ENCODE measurements at regions not wholly inside any gene's neighbourhood (a gene's known extent, or its start where the extent isn't known, plus 50 kb on each side); places are given as distances from the start of the nearest gene placed in this dataset.

DNA sequence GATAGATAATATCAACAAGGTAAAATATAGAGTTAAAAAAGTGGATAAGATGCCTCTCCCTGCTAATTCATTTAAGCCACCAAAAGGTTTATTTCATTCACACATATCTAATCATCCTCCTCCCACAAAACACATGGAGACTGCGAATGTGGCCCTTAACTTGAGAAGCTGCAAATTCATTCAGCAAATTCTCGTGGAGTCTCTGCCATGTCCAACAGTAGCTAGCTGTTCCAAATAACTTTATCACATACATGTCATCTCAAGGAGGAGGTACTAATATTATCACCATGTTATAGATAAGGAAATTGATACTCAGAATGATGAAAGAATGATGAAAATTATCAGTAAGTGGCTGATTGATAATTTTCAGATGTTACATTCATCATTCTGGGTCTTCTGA lies 950.2 kb downstream of the CDH11 start:
- in situ Hi-C loops (cut with MboI) = no loop called here
- FAIRE-seq (no peak), ATAC-seq (no peak), DNase-seq (ENCODE audit: low read depth, low spot score) (no peak)
- H3K36me3 ChIP-seq (ENCODE audit: control insufficient read depth in 2 of 2, insufficient read depth in 2 of 2, low read length in 1 of 2) = no peaks in the 10 kb centered on the region
- no peaks in the 10 kb centered on the region for H3K27me3 ChIP-seq (replicated peaks in 1 of 2; ENCODE audit: control insufficient read depth in 2 of 2, insufficient read depth in 2 of 2, low read length in 1 of 2)
- RAD21 ChIA-PET (ENCODE audit: unreplicated experiment) = no interaction called here
- CTCF ChIA-PET = no interaction called here
- no peak overlapping the region for H3K4me2 ChIP-seq (ENCODE audit: control insufficient read depth, insufficient read depth)
- H3K9ac ChIP-seq (ENCODE audit: control insufficient read depth, insufficient read depth, low read length) = no peak overlapping the region
- no peak overlapping the region for H2AFZ ChIP-seq (ENCODE audit: control insufficient read depth, low read depth, low read length)
- SMC1A ChIA-PET (ENCODE audit: uncharacterized antibody, unreplicated experiment) = no interaction called here
- H4K20me1 ChIP-seq (ENCODE audit: control insufficient read depth, insufficient read depth) = no peaks in the 10 kb centered on the region
- no peaks in the 10 kb centered on the region for H3K4me1 ChIP-seq (ENCODE audit: control insufficient read depth, insufficient read depth, low read length)
- WGBS (ENCODE audit: insufficient coverage, insufficient replicate concordance, low lambda C conversion rate, missing lambda C conversion rate) = 19% methylated on average over 2 of the region's 2 CpGs
- H3K27ac ChIP-seq (ENCODE audit: control insufficient read depth, insufficient read depth) = no peak overlapping the region
- no peaks in the 10 kb centered on the region for H3K79me2 ChIP-seq (ENCODE audit: control insufficient read depth, insufficient read depth, low read length)
- POLR2A ChIA-PET = no interaction called here
- no peaks in the 10 kb centered on the region for H3K9me3 ChIP-seq (replicated peaks; ENCODE audit: control insufficient read depth, insufficient read depth, low read length)
- no peak overlapping the region for H3K4me3 ChIP-seq
- intact Hi-C loops (cut with micrococcal nuclease; ENCODE audit: unreplicated experiment) = no loop called here
- no TSS peak for BruUV-seq (replicated peaks)
- no peak for TF ChIP-seq MYB (IDR thresholded peaks at IDR 0.05; ENCODE audit: borderline replicate concordance, low read depth, low read length)
- TF ChIP-seq SIX5 (IDR thresholded peaks at IDR 0.05; ENCODE audit: low read depth, low read length, severe bottlenecking) = no peak
- no peak for TF ChIP-seq YBX1 (IDR thresholded peaks at IDR 0.05)
- TF ChIP-seq ETV6 (conservative IDR thresholded peaks at IDR 0.05 in 1 of 2, IDR thresholded peaks at IDR 0.05 in 1 of 2; ENCODE audit: borderline replicate concordance in 1 of 2, low read depth in 1 of 2) = no peak
- no peak for TF ChIP-seq CEBPB (IDR thresholded peaks at IDR 0.05; ENCODE audit: borderline replicate concordance in 1 of 2, low read depth in 2 of 2, low read length in 2 of 2)
- no peak for TF ChIP-seq POLR2A (IDR thresholded peaks at IDR 0.05; ENCODE audit: low read depth, low read length)
- TF ChIP-seq ESRRA (IDR thresholded peaks at IDR 0.05; ENCODE audit: low read length) = no peak
- no peak for TF ChIP-seq NR2C2 (IDR thresholded peaks at IDR 0.05; ENCODE audit: borderline replicate concordance, control insufficient read depth, insufficient read length, low read depth)
- no peak for TF ChIP-seq BACH1 (IDR thresholded peaks at IDR 0.05; ENCODE audit: borderline replicate concordance)
- no peak for TF ChIP-seq CBX5 (IDR thresholded peaks at IDR 0.05; ENCODE audit: low read depth)
- no peak for TF ChIP-seq JUNB (IDR thresholded peaks at IDR 0.05)
- no peak for TF ChIP-seq ZNF687 (IDR thresholded peaks at IDR 0.05)
- TF ChIP-seq, protein P1, sequence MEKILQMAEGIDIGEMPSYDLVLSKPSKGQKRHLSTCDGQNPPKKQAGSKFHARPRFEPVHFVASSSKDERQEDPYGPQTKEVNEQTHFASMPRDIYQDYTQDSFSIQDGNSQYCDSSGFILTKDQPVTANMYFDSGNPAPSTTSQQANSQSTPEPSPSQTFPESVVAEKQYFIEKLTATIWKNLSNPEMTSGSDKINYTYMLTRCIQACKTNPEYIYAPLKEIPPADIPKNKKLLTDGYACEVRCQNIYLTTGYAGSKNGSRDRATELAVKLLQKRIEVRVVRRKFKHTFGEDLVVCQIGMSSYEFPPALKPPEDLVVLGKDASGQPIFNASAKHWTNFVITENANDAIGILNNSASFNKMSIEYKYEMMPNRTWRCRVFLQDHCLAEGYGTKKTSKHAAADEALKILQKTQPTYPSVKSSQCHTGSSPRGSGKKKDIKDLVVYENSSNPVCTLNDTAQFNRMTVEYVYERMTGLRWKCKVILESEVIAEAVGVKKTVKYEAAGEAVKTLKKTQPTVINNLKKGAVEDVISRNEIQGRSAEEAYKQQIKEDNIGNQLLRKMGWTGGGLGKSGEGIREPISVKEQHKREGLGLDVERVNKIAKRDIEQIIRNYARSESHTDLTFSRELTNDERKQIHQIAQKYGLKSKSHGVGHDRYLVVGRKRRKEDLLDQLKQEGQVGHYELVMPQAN (conservative IDR thresholded peaks at IDR 0.05) = no peak
- TF ChIP-seq NFYB (IDR thresholded peaks at IDR 0.05; ENCODE audit: insufficient read depth, low read depth, low read length) = no peak
- TF ChIP-seq NFYA (IDR thresholded peaks at IDR 0.05; ENCODE audit: borderline replicate concordance, low read depth, low read length) = no peak
- TF ChIP-seq HDGF (IDR thresholded peaks at IDR 0.05) = no peak
- no peak for TF ChIP-seq GATAD2B (conservative IDR thresholded peaks at IDR 0.05; ENCODE audit: low read depth)
- TF ChIP-seq MAX (IDR thresholded peaks at IDR 0.05; ENCODE audit: low read depth, low read length) = no peak
